GM12878 (cell line): ENCODE measurements at regions not wholly inside any gene's neighbourhood (a gene's known extent, or its start where the extent isn't known, plus 50 kb on each side); places are given as distances from the start of the nearest gene placed in this dataset.

Source experiments
- ATAC-seq: fragments of 200-7000 bp; cut with Tn5 transposase; 3 replicates; pipeline ENCODE4 v1.9.1; 2020; ENCODE audit warnings: mild to moderate bottlenecking, moderate library complexity
- BruUV-seq: library from RNA; stranded (reverse); fragments of 400-500 nt; replicated peaks from 2 replicates; lab custom pipeline; 2021; lab: Mats Ljungman, UMichigan
- CTCF ChIA-PET: fragments of 300-600 bp; sonication (Branson Sonifier 250); formaldehyde crosslinking; extraction: SDS; loops from one replicate; lab custom pipeline; 2021; ENCODE audit warnings: inconsistent platforms; lab: Yijun Ruan, JAX
- POLR2A ChIA-PET: fragments of 350-600 bp; formaldehyde crosslinking; extraction: SDS; loops from one replicate; lab custom pipeline; 2021; ENCODE audit warnings: inconsistent platforms; lab: Charles Lee
- RAD21 ChIA-PET: fragments of 300-600 bp; sonication (Branson Sonifier 250); formaldehyde crosslinking; loops from one replicate; lab custom pipeline; 2023; ENCODE audit warnings: antibody characterized with exemption; ENCODE audit not compliant: unreplicated experiment; lab: Charles Lee
- SMC1A ChIA-PET: fragments of 300-600 bp; sonication (Branson Sonifier 250); formaldehyde crosslinking; loops from one replicate; lab custom pipeline; 2023; ENCODE audit not compliant: unreplicated experiment, uncharacterized antibody; lab: Charles Lee
- DNase-seq: peaks from one replicate; pipeline ENCODE4 v3.0.0-alpha.2; 2011; ENCODE audit warnings: low read depth, low spot score
- FAIRE-seq: peaks from 3 replicates; lab custom pipeline; 2011; peaks lifted over from hg19 to GRCh38; lab: Jason Lieb, UNC
- H2AFZ ChIP-seq: 2 replicates; pipeline ENCODE4 v1.6.0; 2011; ENCODE audit warnings: low read depth, low read length, control low read depth; ENCODE audit not compliant: control insufficient read depth
- H3K27ac ChIP-seq: 2 replicates; pipeline ENCODE4 v1.5.1; 2011; ENCODE audit warnings: control low read depth; ENCODE audit not compliant: control insufficient read depth, insufficient read depth
- H3K27me3 ChIP-seq, 2 experiments: replicated peaks in 1 of 2; 2 replicates each; pipeline versions ENCODE4 v1.6.0 to v1.6.1; 2011; ENCODE audit warnings: low read length in 1 of 2; ENCODE audit not compliant: control insufficient read depth in 2 of 2, insufficient read depth in 2 of 2
- H3K36me3 ChIP-seq, 2 experiments: 2 replicates each; pipeline ENCODE4 v1.5.1; 2011; ENCODE audit warnings: low read length in 1 of 2; ENCODE audit not compliant: control insufficient read depth in 2 of 2, insufficient read depth in 2 of 2
- H3K4me1 ChIP-seq: 2 replicates; pipeline ENCODE4 v1.6.1; 2011; ENCODE audit warnings: mild to moderate bottlenecking, low read length, moderate library complexity, mixed read lengths; ENCODE audit not compliant: control insufficient read depth, insufficient read depth
- H3K4me2 ChIP-seq: 2 replicates; pipeline ENCODE4 v1.6.0; 2011; ENCODE audit warnings: control low read depth; ENCODE audit not compliant: control insufficient read depth, insufficient read depth
- H3K4me3 ChIP-seq: fragments of 200-600 bp; sonication (generic); 2 replicates; pipeline ENCODE4 v1.5.1; 2016
- H3K79me2 ChIP-seq: 2 replicates; pipeline ENCODE4 v1.6.0; 2011; ENCODE audit warnings: low read length; ENCODE audit not compliant: control insufficient read depth, insufficient read depth
- H3K9ac ChIP-seq: 2 replicates; pipeline ENCODE4 v1.8.0; 2011; ENCODE audit warnings: low read length, control low read depth, mixed read lengths; ENCODE audit not compliant: control insufficient read depth, insufficient read depth
- H3K9me3 ChIP-seq: replicated peaks from 3 replicates; pipeline ENCODE4 v1.5.1; 2011; ENCODE audit warnings: mild to moderate bottlenecking, low read length; ENCODE audit not compliant: control insufficient read depth, insufficient read depth
- H4K20me1 ChIP-seq: 2 replicates; pipeline ENCODE4 v1.6.0; 2011; ENCODE audit not compliant: control insufficient read depth, insufficient read depth
- CTCF ChIP-seq, 3 experiments: IDR thresholded peaks in 2 of 3; conservative IDR thresholded peaks in 1 of 3; 2 replicates each; pipeline ENCODE4 v1.5.1; 2011; ENCODE audit warnings: low read depth in 3 of 3, low read length in 3 of 3, mild to moderate bottlenecking in 3 of 3, control low read depth in 2 of 3, moderate library complexity in 2 of 3, inconsistent platforms in 1 of 3, mixed read lengths in 1 of 3; ENCODE audit not compliant: control insufficient read depth in 2 of 3, insufficient read depth in 1 of 3; ENCODE audit errors: extremely low read depth in 1 of 3
- DPF2 ChIP-seq: fragments of 450-650 bp; IDR thresholded peaks from 2 replicates; pipeline ENCODE4 v1.6.1; 2017; ENCODE audit warnings: mild to moderate bottlenecking
- JUNB ChIP-seq: IDR thresholded peaks from 2 replicates; pipeline ENCODE4 v1.6.1; 2016; ENCODE audit warnings: antibody characterized with exemption, mild to moderate bottlenecking
- KLF5 ChIP-seq: fragments of 450-650 bp; IDR thresholded peaks from 2 replicates; pipeline ENCODE4 v1.6.1; 2014; ENCODE audit warnings: mild to moderate bottlenecking; ENCODE audit not compliant: partially characterized antibody
- MEF2B ChIP-seq: fragments of 450-650 bp; IDR thresholded peaks from 2 replicates; pipeline ENCODE4 v1.6.1; 2018; ENCODE audit warnings: mild to moderate bottlenecking, moderate library complexity; ENCODE audit not compliant: partially characterized antibody, poor library complexity, severe bottlenecking
- NBN ChIP-seq: fragments of 450-650 bp; IDR thresholded peaks from 2 replicates; pipeline ENCODE4 v1.6.1; 2016
- NR2C1 ChIP-seq: fragments of 450-650 bp; IDR thresholded peaks from 2 replicates; pipeline ENCODE4 v1.6.1; 2017; ENCODE audit warnings: antibody characterized with exemption, mild to moderate bottlenecking, moderate library complexity
- SMAD5 ChIP-seq: IDR thresholded peaks from 2 replicates; pipeline ENCODE4 v1.6.1; 2016; ENCODE audit warnings: antibody characterized with exemption, low read depth
- SUZ12 ChIP-seq: fragments of 200-600 bp; sonication (generic); IDR thresholded peaks from one replicate; pipeline ENCODE4 v1.6.1; 2018; ENCODE audit warnings: antibody characterized with exemption, mild to moderate bottlenecking; ENCODE audit not compliant: unreplicated experiment
- TAF1 ChIP-seq: IDR thresholded peaks from 2 replicates; pipeline ENCODE4 v1.6.1; 2011; ENCODE audit warnings: mild to moderate bottlenecking, low read depth, low read length, borderline replicate concordance
- YBX1 ChIP-seq: fragments of 450-650 bp; IDR thresholded peaks from 2 replicates; pipeline ENCODE4 v1.6.1; 2016; ENCODE audit warnings: antibody characterized with exemption
- YY1 ChIP-seq: IDR thresholded peaks from 2 replicates; pipeline ENCODE4 v1.6.1; 2011; ENCODE audit warnings: low read depth, mild to moderate bottlenecking, low read length
- ZNF384 ChIP-seq: IDR thresholded peaks from 2 replicates; pipeline ENCODE4 v1.6.1; 2012; ENCODE audit warnings: low read depth, mild to moderate bottlenecking, low read length, improper control_type of control experiment, borderline replicate concordance
- WGBS: methylation state at CpG from one replicate; pipeline ENCODE4 v1.1.6; 2016; ENCODE audit warnings: low lambda C conversion rate; ENCODE audit not compliant: insufficient replicate concordance, insufficient coverage; ENCODE audit errors: missing lambda C conversion rate; 5-methylcytosine and 5-hydroxymethylcytosine counted together
- in situ Hi-C: fragments of 300-500 bp; cut with MboI; formaldehyde crosslinking; loops from 9 replicates; pipeline ENCODE4 v1.14.3; 2018; ENCODE audit warnings: mixed read lengths
- intact Hi-C: fragments of 100-400 bp; cut with micrococcal nuclease; formaldehyde crosslinking; loops from one replicate; pipeline ENCODE4 v1.14.2; 2022; ENCODE audit not compliant: unreplicated experiment

GRCh38 chr1:37389327-37389726 lies 85.1 kb upstream of the ZC3H12A start:
- in situ Hi-C loops = no loop called here
- 47% methylated on average over 6 of the region's 6 CpGs for WGBS
- intact Hi-C loops = no loop called here

DNA sequence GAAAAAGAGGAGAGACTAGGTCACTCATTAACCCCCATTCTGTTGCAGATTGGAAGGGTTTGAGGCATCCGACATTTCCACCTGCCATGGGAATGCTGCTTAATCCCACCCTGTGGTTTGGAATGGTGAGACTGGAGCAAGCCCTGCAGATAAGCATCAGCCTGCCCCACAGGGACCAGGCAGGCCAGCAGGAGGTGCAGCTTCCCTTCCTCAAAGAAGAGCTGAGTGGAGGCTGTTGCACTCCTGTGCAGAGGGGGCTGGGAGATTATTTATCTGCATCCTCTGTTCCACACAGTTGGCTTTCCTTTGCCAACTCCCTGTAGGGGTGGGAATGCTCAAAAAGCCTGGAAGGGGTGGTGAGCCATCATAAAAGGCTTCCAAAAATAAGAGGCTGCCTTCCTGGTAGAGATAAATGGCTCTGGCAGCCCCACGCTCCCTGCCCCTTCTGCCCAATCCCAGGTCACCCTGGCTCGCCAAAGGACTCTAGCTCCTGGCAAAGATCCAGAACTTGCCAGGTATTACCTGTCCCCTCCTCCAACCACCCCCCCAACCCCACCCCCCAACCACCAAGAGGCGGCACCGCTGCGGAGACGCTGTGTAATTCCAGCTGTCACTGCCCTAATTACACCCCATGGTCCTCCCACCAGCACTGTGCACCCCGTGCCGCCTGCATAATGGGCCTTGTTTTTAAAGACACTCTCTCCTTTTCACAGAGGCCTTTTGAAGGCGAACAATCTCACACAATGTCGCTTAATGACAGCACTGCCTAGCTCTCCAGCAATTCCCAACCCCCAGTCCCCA lies 83.0 kb upstream of the ZC3H12A start:
- CTCF ChIA-PET = interaction anchor here (0.6 kb wide), 1 partner anchor 43 kb away, joined by 3 read pairs; no protein-coding TSS in a partner anchor
- TF ChIP-seq YBX1 = no peak
- peak in 1 of 3 experiments; percentile 9; a peak in 1 of 6 replicates for TF ChIP-seq CTCF (IDR thresholded peaks at IDR 0.05 in 2 of 3, conservative IDR thresholded peaks at IDR 0.05 in 1 of 3; ENCODE audit: control insufficient read depth in 2 of 3, extremely low read depth in 1 of 3, insufficient read depth in 1 of 3, low read depth in 3 of 3, low read length in 3 of 3)
- TF ChIP-seq, all 136 proteins: peak for 1

More at GRCh38 chr1:37389327-37389726, 85.1 kb upstream of the ZC3H12A start:
- SMC1A ChIA-PET = no interaction called here
- POLR2A ChIA-PET = no interaction called here
- H4K20me1 ChIP-seq = no peaks in the 10 kb centered on the region
- no peak overlapping the region for H3K4me2 ChIP-seq
- no peaks in the 10 kb centered on the region for H3K36me3 ChIP-seq
- no peak overlapping the region for H2AFZ ChIP-seq
- no peaks in the 10 kb centered on the region for H3K79me2 ChIP-seq
- H3K27ac ChIP-seq = no peak overlapping the region
- CTCF ChIA-PET = no interaction called here
- H3K27me3 ChIP-seq = peaks cover 0 to 3% of the 10 kb centered on the region in 2 experiments; a peak in 2 of 4 replicates
- no peak for ATAC-seq
- no peaks in the 10 kb centered on the region for H3K9me3 ChIP-seq
- BruUV-seq = no TSS peak
- H3K9ac ChIP-seq = no peak overlapping the region
- RAD21 ChIA-PET = no interaction called here
- H3K4me1 ChIP-seq = no peaks in the 10 kb centered on the region
- DNase-seq = no peak
- no peak for FAIRE-seq
- no peak overlapping the region for H3K4me3 ChIP-seq
- no peak for TF ChIP-seq YY1
- TF ChIP-seq NR2C1 = no peak
- TF ChIP-seq SMAD5 = no peak
- no peak for TF ChIP-seq JUNB
- TF ChIP-seq TAF1 = no peak
- no peak for TF ChIP-seq NBN
- TF ChIP-seq MEF2B = no peak
- TF ChIP-seq ZNF384 = no peak
- no peak for TF ChIP-seq KLF5
- TF ChIP-seq SUZ12 = no peak
- TF ChIP-seq DPF2 = no peak

More for the DNA sequence above, 83.0 kb upstream of the ZC3H12A start:
- Histone ChIP-seq H3K4me2 (no peak overlapping the region), H4K20me1 (no peaks in the 10 kb centered on the region), H2AFZ (no peak overlapping the region), H3K79me2 (no peaks in the 10 kb centered on the region), H3K27ac (no peak overlapping the region), H3K27me3 (peaks cover 0 to 3% of the 10 kb centered on the region in 2 experiments; a peak in 3 of 4 replicates), H3K9me3 (no peaks in the 10 kb centered on the region), H3K36me3 (no peaks in the 10 kb centered on the region), H3K9ac (no peak overlapping the region), H3K4me1 (no peaks in the 10 kb centered on the region), H3K4me3 (no peak overlapping the region)
- in situ Hi-C loops = no loop called here
- no TSS peak for BruUV-seq
- ChIA-PET RAD21 (no interaction called here), POLR2A (no interaction called here), SMC1A (no interaction called here)
- FAIRE-seq = no peak
- WGBS = 5% methylated on average over 10 of the region's 11 CpGs
- DNase-seq = no peak
- intact Hi-C loops = no loop called here
- no peak for ATAC-seq
